ENCODE measurements at regions not wholly inside any gene's neighbourhood (a gene's known extent, or its start where the extent isn't known, plus 50 kb on each side); places are given as distances from the start of the nearest gene placed in this dataset.

DNA sequence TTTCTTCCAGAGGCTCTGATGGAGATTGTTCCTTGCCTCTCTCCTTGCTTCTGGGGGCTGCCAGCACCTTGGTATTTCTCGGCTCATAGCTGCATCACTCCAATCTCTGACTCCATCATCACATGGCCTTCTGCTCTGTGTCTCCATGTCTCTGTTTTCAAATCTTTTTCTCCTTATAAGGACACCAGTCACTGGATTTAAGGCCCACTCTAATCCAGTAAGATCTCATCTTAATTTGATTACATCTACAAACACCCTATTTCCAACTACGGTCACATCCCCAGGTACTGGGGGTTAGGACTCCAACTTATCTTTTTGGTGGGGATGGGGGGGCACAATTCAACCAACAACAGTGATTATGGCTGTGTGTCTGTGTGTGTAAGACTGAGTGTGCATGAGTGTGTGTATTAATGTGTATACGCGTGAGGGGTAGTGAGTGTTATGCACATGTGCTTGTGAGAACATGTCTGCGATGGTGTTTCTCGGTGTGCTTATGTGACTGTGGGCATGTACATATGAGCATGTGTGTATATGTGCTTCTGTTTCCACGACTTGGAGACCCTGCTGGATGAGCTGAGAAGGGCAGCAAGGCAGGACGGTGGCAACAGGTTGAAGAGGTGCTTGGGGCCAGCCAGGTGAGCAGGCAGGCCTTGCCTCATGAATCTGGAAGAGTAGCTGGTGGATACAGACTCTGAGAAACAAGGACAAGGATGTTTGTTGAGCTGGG is 130.5 kb downstream of the MRPL14 start:
- no peak for ATAC-seq
- TF ChIP-seq EZH2 (IDR thresholded peaks at IDR 0.05) (no peak), POLR2AphosphoS5 (IDR thresholded peaks at IDR 0.05; ENCODE audit: low read depth, low read length) (no peak), SIN3A (IDR thresholded peaks at IDR 0.05; ENCODE audit: low read depth) (no peak), EZH2phosphoT487 (IDR thresholded peaks at IDR 0.05; ENCODE audit: borderline replicate concordance) (no peak), ZFX (IDR thresholded peaks at IDR 0.05) (no peak), TCF7L2 (IDR thresholded peaks at IDR 0.05; ENCODE audit: borderline replicate concordance, extremely low read depth, insufficient read depth, insufficient read length) (no peak), SP1 (IDR thresholded peaks at IDR 0.05; ENCODE audit: low read depth) (no peak), FOSL1 (IDR thresholded peaks at IDR 0.05; ENCODE audit: low read depth) (no peak), CBX3 (IDR thresholded peaks at IDR 0.05; ENCODE audit: low read depth) (no peak), CEBPB (IDR thresholded peaks at IDR 0.05; ENCODE audit: low read depth) (no peak), POLR2A (IDR thresholded peaks at IDR 0.05; ENCODE audit: borderline replicate concordance, extremely low read depth, insufficient read depth, insufficient read length) (no peak), JUND (IDR thresholded peaks at IDR 0.05) (no peak), SRF (IDR thresholded peaks at IDR 0.05; ENCODE audit: low read depth) (no peak), EGR1 (IDR thresholded peaks at IDR 0.05; ENCODE audit: low read depth) (no peak), ELF1 (IDR thresholded peaks at IDR 0.05; ENCODE audit: borderline replicate concordance, low read depth) (no peak)
- TF ChIP-seq, protein P1, sequence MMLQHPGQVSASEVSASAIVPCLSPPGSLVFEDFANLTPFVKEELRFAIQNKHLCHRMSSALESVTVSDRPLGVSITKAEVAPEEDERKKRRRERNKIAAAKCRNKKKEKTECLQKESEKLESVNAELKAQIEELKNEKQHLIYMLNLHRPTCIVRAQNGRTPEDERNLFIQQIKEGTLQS (IDR thresholded peaks at IDR 0.05) = no peak
- TF ChIP-seq, protein P2, sequence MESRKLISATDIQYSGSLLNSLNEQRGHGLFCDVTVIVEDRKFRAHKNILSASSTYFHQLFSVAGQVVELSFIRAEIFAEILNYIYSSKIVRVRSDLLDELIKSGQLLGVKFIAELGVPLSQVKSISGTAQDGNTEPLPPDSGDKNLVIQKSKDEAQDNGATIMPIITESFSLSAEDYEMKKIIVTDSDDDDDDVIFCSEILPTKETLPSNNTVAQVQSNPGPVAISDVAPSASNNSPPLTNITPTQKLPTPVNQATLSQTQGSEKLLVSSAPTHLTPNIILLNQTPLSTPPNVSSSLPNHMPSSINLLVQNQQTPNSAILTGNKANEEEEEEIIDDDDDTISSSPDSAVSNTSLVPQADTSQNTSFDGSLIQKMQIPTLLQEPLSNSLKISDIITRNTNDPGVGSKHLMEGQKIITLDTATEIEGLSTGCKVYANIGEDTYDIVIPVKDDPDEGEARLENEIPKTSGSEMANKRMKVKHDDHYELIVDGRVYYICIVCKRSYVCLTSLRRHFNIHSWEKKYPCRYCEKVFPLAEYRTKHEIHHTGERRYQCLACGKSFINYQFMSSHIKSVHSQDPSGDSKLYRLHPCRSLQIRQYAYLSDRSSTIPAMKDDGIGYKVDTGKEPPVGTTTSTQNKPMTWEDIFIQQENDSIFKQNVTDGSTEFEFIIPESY (IDR thresholded peaks at IDR 0.05; ENCODE audit: extremely low read depth, insufficient replicate concordance, low read length) = no peak
- TF ChIP-seq, protein P3, sequence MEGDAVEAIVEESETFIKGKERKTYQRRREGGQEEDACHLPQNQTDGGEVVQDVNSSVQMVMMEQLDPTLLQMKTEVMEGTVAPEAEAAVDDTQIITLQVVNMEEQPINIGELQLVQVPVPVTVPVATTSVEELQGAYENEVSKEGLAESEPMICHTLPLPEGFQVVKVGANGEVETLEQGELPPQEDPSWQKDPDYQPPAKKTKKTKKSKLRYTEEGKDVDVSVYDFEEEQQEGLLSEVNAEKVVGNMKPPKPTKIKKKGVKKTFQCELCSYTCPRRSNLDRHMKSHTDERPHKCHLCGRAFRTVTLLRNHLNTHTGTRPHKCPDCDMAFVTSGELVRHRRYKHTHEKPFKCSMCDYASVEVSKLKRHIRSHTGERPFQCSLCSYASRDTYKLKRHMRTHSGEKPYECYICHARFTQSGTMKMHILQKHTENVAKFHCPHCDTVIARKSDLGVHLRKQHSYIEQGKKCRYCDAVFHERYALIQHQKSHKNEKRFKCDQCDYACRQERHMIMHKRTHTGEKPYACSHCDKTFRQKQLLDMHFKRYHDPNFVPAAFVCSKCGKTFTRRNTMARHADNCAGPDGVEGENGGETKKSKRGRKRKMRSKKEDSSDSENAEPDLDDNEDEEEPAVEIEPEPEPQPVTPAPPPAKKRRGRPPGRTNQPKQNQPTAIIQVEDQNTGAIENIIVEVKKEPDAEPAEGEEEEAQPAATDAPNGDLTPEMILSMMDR (IDR thresholded peaks at IDR 0.05 in 2 of 3, conservative IDR thresholded peaks at IDR 0.05 in 1 of 3; ENCODE audit: borderline replicate concordance in 1 of 3, insufficient read depth in 1 of 3, low read depth in 2 of 3, low read length in 2 of 3) = no peak
- TF ChIP-seq, protein P4, sequence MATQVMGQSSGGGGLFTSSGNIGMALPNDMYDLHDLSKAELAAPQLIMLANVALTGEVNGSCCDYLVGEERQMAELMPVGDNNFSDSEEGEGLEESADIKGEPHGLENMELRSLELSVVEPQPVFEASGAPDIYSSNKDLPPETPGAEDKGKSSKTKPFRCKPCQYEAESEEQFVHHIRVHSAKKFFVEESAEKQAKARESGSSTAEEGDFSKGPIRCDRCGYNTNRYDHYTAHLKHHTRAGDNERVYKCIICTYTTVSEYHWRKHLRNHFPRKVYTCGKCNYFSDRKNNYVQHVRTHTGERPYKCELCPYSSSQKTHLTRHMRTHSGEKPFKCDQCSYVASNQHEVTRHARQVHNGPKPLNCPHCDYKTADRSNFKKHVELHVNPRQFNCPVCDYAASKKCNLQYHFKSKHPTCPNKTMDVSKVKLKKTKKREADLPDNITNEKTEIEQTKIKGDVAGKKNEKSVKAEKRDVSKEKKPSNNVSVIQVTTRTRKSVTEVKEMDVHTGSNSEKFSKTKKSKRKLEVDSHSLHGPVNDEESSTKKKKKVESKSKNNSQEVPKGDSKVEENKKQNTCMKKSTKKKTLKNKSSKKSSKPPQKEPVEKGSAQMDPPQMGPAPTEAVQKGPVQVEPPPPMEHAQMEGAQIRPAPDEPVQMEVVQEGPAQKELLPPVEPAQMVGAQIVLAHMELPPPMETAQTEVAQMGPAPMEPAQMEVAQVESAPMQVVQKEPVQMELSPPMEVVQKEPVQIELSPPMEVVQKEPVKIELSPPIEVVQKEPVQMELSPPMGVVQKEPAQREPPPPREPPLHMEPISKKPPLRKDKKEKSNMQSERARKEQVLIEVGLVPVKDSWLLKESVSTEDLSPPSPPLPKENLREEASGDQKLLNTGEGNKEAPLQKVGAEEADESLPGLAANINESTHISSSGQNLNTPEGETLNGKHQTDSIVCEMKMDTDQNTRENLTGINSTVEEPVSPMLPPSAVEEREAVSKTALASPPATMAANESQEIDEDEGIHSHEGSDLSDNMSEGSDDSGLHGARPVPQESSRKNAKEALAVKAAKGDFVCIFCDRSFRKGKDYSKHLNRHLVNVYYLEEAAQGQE (IDR thresholded peaks at IDR 0.05; ENCODE audit: low read depth) = no peak
- TF ChIP-seq, protein P5, sequence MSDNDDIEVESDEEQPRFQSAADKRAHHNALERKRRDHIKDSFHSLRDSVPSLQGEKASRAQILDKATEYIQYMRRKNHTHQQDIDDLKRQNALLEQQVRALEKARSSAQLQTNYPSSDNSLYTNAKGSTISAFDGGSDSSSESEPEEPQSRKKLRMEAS (IDR thresholded peaks at IDR 0.05) = no peak
- Histone ChIP-seq H4K20me1 (ENCODE audit: insufficient read depth) (no peaks in the 10 kb centered on the region), H3K27me3 (ENCODE audit: insufficient read depth, low read length) (no peaks in the 10 kb centered on the region), H3K4me3 (replicated peaks in 1 of 2; ENCODE audit: low read depth in 1 of 2, low read length in 2 of 2) (no peak overlapping the region), H3K9ac (ENCODE audit: low read length) (no peak overlapping the region), H3K9me3 (ENCODE audit: control insufficient read depth in 1 of 2, insufficient read depth in 1 of 2, low read depth in 1 of 2, low read length in 2 of 2) (no peaks in the 10 kb centered on the region), H3K27ac (ENCODE audit: low read depth, low read length) (no peak overlapping the region), H3K79me2 (ENCODE audit: insufficient read depth, low read length) (no peaks in the 10 kb centered on the region), H3K4me2 (ENCODE audit: low read length) (no peak overlapping the region), H3K9me2 (ENCODE audit: insufficient read depth) (no peaks in the 10 kb centered on the region), H3K4me1 (ENCODE audit: control insufficient read depth in 1 of 2, insufficient read depth in 2 of 2, low read length in 2 of 2) (peaks cover 37 to 51% of the 10 kb centered on the region in 2 experiments), H3K36me3 (ENCODE audit: control insufficient read depth in 1 of 2, insufficient read depth in 2 of 2, low read length in 2 of 2) (no peaks in the 10 kb centered on the region), H2AFZ (ENCODE audit: low read depth, low read length, poor library complexity, severe bottlenecking) (no peak overlapping the region)
- CTCF ChIA-PET = no interaction called here
- RAD21 ChIA-PET (ENCODE audit: low non-redundant PET in 1 of 2, low total read pairs in 2 of 2, uncharacterized antibody in 2 of 2, unreplicated experiment in 2 of 2) = no interaction called here
- no peak for DNase-seq (ENCODE audit: low read depth, low spot score)
- POLR2A ChIA-PET = no interaction called here
- BruUV-seq (replicated peaks) = no TSS peak
- intact Hi-C loops (cut with micrococcal nuclease) = no loop called here

Data from HCT116 (cell line).